D721Med (cell line): ENCODE measurements at regions not wholly inside any gene's neighbourhood (a gene's known extent, or its start where the extent isn't known, plus 50 kb on each side); places are given as distances from the start of the nearest gene placed in this dataset.
"Not testable (repeated sequence)": the region's sequence is repeated elsewhere in the genome, so short reads cannot be mapped to it uniquely, and the experiment has no call there.

Experiments
- DNase-seq: peaks from one replicate; pipeline ENCODE4 v3.0.0; 2011; ENCODE audit warnings: low spot score; ENCODE audit not compliant: insufficient read length
- FAIRE-seq: peaks from 2 replicates; lab custom pipeline; 2011; peaks lifted over from hg19 to GRCh38; lab: Jason Lieb, UNC
- TF ChIP-seq, protein P1 (sequence below): IDR thresholded peaks from 2 replicates; pipeline ENCODE4 v1.5.1; 2012; ENCODE audit warnings: mild to moderate bottlenecking, control low read depth; ENCODE audit not compliant: insufficient read depth; ENCODE audit errors: missing control alignments

DNA sequence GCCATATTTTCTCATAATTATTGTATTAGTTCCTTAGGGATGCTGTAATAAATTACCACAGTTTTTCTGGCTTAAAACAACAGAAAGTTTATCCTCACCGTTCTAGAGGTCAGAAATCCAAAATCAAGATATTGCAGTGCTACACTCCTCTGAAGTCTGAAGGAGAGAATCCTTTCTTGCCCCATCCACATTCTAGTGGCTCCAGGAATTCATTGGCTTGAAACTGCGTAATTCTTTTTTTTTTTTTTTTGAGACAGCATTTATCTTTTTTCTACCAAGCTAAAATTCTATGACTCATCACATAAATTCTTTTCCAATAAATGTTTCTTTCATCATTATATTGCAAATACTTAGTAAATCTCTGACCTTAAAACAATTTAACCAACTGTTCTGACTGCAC lies 451.0 kb upstream of the RGS18 start:
- DNase-seq: no peak
- no peak for FAIRE-seq
- TF ChIP-seq, protein P1, sequence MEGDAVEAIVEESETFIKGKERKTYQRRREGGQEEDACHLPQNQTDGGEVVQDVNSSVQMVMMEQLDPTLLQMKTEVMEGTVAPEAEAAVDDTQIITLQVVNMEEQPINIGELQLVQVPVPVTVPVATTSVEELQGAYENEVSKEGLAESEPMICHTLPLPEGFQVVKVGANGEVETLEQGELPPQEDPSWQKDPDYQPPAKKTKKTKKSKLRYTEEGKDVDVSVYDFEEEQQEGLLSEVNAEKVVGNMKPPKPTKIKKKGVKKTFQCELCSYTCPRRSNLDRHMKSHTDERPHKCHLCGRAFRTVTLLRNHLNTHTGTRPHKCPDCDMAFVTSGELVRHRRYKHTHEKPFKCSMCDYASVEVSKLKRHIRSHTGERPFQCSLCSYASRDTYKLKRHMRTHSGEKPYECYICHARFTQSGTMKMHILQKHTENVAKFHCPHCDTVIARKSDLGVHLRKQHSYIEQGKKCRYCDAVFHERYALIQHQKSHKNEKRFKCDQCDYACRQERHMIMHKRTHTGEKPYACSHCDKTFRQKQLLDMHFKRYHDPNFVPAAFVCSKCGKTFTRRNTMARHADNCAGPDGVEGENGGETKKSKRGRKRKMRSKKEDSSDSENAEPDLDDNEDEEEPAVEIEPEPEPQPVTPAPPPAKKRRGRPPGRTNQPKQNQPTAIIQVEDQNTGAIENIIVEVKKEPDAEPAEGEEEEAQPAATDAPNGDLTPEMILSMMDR: no peak

DNA sequence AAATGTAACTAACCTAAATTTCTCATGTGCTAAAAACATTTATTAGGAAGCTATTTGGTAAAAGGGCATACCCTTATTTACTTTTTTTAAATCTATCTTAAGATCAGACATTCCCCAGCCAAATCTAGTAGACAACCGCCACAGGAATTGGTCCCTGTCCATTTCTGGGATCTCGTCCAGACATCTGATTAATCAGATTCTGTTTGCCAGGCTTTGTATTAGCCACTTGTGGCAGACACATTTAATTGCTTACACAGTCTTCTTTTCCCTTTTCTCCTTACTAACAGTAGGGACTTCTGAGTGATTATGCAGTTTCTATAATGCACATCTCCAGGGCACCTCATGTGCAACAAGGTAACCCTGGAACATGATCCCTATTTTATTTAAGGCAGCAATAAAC lies 449.0 kb upstream of the RGS18 start:
- FAIRE-seq (no peak), DNase-seq (no peak)
- TF ChIP-seq, protein P1: no peak

DNA sequence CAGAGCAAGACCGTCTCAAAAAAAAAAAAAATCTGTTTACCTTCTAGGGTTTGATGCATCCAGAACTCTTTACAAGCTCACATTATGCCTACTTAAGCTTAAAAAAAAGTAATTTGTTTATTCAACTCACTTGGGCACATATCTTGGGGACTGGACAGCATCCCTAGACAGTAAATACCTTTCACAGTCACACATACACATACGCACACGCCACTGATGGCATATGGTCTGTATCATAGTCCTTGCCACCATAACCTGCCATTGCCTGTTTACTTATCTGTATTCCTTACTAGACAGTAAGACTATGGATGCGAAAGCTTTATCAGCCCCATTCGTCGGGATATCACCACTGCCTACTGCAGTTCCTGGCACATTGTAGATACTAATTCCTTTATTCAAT lies 446.3 kb upstream of the RGS18 start:
- TF ChIP-seq, protein P1: no peak
- FAIRE-seq (no peak), DNase-seq (no peak)

DNA sequence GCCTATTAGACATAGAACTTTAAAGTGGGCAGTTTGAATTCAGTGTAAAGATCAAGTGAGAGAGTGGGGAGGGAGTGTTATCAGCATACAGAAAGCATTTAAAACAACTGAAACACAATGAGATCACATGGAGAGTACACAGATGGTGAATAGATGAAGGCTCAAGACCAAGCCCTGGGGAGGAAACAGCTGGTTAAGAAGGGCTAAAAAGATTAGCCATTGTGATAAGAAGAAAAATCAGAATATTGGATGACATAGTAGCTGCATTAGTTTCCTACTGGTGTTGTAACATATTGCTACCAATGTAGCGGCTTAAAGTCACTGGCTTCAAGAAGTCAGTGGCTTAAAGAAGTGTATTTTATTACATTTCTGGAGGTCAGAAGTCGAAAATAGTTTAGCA lies 443.4 kb upstream of the RGS18 start:
- peak; percentile 41 for DNase-seq
- FAIRE-seq: peak; percentile 99
- TF ChIP-seq, protein P1: no peak

DNA sequence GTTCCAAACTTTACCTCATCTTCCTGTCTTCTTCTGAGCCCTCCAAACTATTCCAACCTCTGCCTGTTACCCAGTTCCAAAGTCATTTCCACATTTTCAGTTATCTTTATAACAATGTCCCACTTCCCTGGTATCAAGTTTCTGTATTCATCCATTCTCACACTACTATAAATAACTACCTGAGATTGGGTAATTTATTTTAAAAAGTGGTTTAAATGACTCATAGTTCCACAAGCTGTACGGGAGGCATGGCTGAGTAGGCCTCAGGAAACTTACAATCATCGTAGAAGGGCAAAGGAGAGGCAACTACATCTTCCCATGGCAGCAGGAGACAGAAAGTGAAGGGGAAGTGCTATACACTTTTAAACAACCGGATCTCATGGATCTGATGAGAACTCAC lies 428.5 kb upstream of the RGS18 start:
- FAIRE-seq (no peak), DNase-seq (no peak)
- TF ChIP-seq, protein P1: no peak

DNA sequence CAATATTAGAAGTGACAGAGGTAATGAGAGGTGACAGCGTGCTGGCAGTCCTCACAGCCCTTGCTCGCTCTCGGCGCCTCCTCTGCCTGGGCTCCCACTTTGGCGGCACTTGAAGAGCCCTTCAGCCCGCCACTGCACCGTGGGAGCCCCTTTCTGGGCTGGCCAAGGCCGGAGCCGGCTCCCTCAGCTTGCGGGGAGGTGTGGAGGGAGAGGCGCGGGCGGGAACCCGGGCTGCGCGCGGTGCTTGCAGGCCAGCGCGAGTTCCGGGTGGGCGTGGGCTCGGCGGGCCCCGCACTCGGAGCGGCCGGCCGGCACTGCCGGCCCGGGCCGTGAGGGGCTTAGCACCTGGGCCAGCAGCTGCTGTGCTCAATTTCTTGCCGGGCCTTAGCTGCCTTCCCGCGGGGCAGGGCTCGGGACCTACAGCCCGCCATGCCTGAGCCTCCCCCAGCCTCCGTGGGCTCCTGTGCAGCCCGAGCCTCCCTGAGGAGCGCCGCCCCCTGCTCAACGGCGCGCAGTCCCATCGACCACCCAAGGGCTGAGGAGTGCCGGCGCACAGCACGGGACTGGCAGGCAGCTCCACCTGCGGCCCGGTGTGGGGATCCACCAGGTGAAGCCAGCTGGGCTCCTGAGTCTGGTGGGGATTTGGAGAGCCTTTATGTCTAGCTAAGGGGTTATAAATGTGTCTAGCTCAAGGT lies 426.5 kb upstream of the RGS18 start:
- DNase-seq, FAIRE-seq: not testable (repeated sequence)

DNA sequence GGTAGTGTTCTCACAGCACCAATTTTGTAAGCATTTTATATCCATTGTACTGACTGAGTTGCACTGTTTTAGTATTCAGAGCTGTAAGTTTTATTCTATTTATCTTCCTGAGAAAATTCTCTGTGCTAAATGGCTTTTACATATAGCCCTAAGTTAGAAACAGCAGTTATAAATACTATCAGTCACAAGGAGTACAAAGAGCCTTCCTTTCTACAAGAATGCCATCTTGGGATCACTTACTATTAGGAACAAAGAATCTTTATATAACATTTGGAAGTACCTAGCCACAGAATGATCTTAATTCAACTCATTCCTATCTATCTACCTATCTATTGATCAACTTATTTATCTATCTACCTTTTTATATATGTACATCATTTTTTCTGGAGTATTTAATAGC lies 423.9 kb upstream of the RGS18 start:
- FAIRE-seq: no peak
- DNase-seq: no peak
- TF ChIP-seq, protein P1: no peak
